ENCODE measurements at regions not wholly inside any gene's neighbourhood (a gene's known extent, or its start where the extent isn't known, plus 50 kb on each side); places are given as distances from the start of the nearest gene placed in this dataset.
"Not testable (repeated sequence)": the region's sequence is repeated elsewhere in the genome, so short reads cannot be mapped to it uniquely, and the experiment has no call there.

DNA sequence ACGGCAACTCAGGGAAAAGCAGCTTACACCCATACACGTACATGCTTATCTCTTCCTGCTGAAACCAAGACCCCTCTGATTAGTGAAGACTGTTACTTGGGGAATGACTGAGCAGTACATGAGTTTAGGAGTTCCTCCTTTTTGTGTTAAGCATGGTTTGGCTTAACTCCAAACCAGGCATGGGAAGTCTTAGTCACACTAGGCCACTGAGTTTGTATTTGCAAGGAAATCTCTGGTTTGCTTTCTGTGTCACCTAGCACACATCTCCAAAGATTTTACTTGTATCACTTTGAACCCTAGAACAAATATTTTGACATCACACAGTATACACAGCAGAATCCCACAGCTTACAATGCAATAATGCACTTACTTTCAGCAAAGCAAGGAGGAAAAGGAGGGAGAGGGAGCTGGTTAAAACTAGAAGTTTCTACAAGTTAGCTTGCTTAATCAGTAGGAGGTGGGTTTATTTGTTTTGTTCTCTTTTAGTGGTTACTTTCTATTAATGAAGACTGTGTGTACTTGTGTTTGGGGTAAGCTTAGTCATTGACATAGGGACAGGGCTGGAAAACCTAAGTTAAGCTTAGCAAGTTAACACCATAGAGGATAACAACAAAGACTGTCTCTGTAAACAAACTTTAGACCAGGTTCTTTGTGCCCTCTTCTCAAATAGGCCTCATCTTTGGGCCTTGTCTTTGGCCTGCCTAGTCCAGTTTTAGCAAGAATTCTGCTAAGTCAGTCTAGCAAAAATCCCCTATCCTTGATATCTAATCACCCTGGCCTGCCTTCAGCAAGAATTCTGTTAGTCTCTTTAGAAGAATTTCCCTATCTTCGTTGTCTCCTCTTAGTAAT, 219.4 kb downstream of the MREG start:
- no peak for DNase-seq

DNA sequence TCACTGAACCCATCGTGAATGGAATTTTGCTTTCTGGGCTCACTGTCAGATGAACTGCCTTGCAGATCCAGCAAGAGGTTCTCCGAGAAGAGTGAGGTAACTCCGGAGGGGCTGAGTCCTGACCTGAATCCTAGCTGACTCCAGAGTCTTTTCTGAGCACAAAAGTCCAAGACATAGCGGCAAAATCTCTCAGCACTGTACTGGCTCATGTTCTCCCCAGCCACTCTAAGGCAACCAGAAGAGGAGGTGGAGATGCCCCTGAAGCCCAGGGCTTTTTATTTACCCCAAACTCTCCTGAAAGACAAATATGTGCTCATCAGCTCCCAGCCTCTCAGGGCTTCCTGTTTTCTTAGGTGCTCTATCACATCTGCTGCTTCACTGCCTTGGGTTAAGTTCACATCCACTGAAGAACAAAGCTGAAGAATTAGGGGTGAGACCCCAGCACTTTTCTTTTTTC, 221.8 kb downstream of the MREG start:
- DNase-seq, result no peak

DNA sequence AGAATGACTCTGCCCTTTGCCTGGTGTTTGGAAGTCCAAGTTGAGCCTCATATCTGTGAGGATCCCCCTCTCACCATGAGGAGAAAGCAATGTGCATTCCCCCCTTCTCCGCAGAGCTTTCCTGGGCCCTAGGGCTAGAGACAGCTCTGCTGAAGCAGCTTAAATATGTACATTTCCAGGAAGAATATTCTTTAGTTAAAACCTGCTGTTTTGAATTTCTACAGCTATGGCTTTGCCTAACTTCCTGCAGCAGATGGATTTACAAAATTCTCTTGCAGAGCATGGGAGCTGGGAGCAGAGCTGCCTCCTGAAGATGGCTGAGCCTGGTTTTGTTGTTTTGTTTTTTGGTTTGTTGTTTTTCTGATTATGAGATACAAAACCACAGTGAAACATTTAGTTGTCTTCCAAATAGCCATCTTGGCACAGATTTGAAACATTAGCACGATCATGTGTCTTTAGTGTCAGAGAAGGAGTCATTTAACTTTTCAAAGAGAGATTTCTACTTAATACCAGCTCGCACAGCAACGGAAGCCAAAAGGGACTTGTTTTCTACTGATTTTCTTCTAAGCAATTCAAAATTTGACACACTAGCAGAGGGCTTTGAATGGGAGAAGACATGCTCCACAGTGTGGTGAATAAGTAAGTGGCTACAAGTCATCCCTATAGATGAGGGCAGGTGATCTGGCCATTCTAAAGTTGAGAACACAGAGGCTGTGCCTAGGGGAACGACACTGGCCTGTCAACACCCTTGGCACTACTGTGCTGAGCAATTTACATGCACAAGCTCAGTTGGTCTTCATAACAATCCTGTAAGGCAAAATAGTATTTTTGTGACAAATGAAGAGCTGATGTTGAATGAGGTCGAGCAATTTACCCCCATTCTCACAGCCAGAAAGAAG, 222.6 kb downstream of the MREG start:
- DNase-seq, result no peak

DNA sequence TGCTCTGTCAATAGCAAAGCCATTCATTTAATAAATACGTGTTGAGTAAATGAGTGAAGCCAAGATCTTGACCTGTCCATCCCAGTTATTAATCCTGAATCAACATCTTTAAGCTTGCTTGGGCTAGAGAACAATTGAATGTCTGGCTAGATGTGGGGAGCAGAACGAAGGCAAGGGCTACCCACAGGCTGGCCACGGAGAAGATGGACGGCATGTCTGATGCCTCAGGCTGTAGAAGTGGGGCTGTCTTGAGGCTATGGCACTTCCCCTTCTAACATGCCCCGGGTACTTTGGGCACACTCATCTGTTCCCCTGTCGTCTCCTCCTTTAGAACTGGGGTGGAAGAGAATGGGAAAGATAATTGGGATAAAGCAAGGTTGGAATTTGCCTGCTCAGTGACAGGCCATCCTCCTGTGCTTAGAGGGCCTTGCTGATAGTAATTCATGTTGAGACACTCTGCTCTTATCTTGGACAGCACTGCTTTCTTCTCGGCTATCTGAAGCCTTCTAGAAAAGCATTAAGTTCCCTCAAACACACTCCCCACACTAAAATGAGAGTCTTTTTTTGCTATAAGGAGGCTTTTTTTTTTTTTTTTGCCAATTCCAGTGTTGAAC, 225.7 kb downstream of the MREG start:
- no peak for DNase-seq

DNA sequence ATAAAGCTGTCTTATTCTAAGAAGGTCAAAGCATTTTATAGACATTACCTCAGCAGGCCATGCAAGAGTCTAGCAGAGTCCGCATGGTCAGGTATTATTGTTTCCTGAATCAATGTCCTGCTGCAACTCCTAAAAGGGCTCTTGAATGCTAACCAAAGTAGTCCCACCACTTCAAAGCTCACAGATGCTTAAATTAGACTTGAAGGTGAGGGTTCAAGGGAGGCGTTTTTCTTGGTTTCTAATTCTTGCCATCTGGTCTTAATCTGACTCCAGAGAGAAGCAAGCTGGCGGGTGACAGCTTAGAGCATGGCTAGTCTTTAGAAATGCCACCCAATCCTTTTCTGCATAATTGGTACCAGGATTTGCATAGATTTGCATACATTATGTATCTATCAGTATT, 226.3 kb downstream of the MREG start:
- no peak for DNase-seq

DNA sequence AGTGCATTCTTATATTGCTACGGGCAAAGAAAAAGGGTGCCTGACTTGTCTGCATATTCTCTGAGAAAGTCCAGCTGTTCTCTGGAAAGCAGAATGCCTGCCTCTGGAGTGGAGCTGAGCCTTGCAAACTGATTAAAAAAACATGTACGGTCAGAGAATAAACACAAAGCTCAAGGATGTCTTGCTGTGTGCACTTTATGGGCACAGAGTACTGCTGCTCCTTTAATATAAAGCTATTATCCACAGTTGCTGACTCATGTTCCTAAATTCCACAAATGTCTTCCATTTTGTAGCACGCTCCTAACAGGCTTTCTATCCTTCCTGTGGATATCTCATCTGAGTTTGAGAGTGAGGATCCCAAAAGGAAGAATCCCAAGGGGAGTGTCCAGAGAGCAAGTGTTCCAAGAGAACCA, 229.0 kb downstream of the MREG start:
- no peak for DNase-seq

DNA sequence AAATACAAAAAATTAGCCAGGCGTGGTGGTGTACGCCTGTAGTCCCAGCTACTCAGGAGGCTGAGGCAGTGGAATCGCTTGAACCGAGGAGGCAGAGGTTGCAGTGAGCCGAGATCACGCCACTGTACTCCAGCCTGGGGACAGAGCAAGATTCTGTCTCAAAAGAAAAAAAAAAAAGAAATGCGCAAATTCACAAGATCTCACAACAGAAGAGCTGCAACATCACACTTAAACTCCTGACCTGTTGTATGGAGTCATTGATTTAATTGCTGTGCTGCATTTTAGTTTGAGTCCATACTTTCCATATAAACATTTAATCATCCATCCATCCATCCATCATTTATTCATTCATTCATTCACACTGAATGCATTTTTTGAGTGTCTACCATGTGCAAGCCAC, 229.7 kb downstream of the MREG start:
- DNase-seq, result not testable (repeated sequence)

DNA sequence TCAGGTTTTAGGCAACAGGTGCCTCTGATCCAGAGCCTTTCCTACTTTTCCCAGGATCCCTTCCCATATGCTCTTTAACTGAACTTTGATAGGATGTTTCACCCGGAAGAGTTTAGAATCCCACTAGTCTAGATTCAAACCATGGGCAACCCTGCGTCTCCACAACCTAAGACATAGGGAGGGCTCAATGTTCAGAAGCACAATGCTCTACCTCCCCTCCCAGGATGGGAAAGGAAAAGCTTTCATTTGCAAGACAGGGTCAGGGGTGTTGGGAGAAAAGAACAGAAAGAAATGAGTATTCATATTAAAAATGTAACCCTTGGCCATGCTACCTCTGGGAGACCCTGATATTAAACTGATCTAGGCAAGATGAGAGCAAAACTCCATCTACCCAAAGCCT, 230.4 kb downstream of the MREG start:
- DNase-seq, result no peak

DNA sequence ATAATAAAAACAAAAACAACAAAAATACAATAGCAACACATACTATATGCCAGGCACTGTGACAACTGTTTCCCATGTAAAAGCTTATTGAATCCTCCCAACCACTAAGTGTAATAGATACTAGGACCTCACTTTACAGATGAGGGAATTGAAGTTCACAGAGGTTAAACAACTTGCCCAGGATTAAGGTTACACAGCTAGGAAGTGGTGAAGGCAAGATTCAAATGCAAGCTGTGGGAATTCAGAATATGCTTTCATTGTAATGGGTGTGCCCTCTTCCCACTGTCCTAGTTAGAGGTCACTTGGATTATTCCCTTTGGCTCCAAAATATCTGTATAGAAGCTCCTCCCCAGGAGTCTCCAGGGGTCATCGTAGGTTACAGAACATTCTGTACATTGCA, 231.1 kb downstream of the MREG start:
- DNase-seq, result no peak

DNA sequence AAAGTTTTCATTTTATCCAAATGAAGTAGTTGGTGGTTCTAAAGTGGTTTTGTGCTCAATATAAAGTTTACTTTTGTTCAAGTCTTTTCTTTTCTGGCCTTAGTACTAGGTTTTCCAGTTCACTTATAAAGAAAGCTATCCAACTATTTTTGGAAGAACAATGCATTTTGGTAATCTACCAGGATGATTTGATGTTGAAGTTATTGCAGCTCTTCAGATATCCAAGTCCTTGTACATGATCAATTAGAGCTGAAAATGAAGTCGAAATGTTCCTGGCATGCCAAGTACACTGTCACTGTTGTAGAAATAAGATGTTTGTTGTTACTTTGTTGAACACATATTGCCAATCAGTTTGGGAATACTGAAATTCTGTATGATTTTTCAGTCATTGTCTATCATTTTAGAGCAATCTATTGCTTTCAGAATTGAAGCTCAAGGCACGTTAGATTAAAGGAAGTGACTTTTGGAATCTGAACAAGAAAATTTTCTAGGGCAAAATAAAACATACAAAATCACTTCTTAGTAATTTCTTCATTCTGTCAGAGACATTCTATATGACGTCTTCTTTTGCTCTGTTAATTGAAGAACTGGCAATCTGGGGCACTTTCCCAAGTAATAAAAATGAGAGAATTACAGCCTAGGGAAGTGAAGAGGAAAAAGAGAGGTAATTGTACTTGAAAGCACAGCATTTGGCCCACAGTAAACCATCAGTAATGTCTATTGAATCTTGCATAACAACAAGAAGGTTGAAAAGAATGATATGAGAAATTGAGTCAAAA, 232.3 kb downstream of the MREG start:
- DNase-seq, result no peak

DNA sequence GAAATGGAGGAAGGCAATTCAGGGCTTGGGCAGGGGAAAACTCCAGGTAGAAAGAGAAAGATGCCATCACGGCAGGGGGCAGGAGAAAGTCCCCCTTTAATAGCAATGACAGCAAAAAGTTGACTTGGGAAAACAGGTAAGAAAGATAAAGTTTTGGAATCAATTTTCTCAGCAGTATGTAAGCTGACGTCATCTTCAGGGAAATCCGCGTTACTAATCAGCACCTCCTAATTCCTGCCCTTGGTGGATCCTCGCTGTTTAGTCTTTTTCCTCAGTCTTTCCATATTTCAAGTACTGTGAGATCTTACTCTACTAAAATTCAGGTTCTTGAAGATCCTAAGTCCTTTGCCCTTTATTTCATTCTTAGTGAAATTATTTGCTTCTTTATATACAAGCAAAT, 233.0 kb downstream of the MREG start:
- DNase-seq, result no peak

DNA sequence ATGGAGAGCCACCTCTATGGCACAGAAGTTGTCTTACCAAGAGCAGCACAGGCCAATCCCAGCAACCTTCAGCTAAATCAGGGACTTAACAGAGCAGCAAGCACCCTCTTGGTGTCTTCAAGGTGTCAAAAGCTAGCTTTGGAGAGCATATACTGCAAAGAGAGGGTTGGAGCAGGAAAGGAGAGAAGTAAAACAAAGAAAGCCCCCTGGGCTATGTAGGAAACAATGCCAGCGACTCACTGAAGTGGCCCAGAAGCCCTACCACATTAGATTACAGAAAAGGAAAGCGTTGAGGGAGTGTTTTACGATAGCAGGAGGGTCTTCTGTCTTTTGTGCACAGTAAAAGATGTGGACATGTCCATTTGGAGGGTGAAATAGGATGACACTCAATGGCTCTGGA, 233.4 kb downstream of the MREG start:
- no peak for DNase-seq

DNA sequence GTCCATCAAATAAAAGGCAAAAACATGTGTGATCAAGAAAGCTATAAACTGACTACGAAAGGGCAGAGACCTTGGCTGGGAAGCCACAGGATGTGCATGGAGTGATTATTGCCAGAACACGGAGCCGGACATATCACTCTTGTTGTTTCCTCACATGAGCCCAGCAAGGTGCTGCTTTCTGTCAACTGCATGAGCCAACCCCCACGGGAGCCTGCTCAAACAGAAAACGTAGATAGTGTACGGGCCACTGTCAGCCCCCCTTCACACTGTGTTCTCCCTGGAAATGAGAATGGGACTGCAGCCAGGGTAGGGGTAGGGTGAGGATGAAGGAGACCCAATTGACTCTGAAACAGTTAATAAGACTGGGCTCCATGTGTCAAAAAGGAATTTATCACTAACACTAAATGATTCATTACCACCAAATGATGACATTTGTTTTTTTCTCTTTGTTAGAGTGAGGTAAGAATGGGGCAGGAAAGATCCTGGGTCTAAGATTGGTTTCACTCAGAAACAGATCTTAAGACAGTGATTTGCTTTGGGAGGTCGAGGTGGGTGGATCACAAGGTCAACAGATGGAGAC, 235.8 kb downstream of the MREG start:
- no peak for DNase-seq

DNA sequence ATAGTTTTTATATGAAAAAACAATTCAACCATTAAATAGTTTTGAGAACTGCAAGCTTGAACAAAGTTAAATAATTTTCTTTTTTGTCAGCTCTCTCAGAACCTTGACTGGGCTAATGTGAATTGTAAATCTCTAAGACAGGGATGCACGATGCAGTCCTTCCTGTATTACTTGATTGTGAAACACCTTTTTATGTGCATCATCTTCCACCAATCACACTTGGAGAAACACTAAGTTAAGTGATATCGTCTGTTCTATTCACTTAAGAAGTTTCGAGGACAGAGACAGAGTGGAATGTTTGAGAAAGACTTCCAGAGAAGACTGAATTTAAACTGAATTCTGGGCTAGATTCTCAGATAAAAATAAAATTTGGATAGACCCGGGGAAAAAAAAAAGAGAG, 238.2 kb downstream of the MREG start:
- no peak for DNase-seq

DNA sequence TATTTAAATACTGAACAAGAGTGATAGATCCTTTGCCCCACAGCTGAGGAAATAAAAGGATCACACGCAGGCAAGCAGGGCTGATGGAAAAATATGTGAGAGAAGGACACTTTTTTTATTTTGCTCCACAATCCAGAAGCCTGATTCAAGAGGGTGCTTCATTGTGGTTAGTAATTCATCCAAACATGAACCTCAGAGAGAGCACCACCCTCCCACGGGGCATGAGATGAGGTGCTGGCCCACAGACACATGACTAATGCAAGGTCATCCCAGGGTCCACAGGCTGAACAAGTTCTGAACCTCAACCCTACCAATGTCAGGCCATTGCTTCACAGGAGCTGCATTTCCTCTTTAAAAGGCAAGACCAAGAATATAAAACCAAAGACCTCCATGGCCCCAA, 239.6 kb downstream of the MREG start:
- DNase-seq, result no peak

DNA sequence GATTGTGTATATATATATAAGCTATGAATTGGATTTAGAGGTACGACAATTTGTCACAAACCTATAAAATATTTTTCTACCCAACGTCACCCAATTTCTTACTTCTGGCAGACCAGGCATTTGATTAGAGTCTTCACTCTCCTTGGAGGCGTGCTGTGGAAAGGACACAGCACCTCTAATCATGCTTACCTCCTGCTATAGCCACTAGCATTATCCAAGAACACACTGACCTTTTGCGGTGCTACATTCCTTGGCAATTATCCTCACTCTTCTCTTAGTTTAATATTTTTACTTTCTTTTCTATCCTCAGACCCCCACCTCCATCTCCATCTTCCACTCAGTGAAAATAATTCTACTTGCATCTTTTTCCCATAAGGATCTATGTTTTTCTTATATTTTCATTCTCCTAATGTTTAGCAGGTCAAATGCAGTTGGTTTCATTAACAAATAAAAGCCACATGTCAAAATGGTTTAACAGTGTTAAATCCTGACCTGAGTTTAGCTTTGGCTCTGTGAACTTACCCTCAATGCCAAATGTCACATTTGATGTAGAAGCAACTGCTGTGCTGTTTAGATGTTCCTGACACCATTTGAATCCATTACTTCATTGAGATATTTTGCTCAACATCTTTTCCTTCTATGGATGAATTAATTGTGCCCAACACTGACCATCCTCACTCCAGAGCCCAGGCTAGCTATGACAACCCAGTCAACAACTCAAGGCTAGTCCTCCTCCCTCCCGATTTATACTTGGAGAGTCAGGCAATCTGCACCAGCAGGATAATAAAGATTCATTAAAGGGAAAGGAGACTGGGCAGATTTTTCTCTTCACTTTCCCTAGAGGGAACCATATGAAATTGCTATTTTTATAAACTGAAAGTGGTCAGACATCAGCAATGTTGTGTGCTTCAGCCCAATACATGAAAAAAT, 240.5 kb downstream of the MREG start:
- DNase-seq, result no peak

DNA sequence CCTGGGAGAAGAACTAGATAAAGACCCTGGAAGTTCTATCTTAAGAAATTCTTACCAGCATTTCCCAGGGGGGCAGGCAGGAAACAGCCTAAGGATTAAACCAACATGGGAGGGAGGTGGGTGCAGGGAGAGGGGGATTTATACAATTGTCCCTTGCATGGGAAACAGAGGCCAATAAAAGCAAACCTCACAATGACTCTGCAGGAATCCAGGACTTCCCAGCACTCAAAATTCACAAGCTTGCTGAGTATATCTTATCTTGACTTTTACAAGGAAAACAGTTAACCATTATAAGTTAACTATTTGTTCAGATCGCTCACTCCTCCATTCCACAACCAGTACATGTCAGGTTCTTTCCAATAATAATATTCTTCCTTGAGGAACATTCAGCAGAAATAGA, 241.3 kb downstream of the MREG start:
- DNase-seq, result no peak

DNA sequence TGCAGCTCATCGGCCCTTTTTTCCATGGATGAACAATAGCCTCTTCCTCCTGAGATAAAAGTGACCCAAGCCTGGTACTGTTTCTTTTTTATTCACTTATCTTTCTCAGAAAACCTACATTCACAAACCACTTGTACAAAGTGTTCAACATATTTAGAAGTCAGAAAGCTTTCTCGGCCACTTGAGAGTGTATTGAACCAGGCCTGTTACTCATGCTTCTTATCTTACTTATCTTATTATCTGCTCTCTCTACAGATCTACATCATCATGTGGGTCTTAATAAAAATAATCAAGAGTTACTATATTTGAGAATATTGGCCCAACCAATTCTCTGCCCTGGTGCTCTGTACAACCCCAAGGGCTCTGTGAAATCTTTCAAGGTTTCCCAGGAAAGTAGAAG, 242.1 kb downstream of the MREG start:
- no peak for DNase-seq

DNA sequence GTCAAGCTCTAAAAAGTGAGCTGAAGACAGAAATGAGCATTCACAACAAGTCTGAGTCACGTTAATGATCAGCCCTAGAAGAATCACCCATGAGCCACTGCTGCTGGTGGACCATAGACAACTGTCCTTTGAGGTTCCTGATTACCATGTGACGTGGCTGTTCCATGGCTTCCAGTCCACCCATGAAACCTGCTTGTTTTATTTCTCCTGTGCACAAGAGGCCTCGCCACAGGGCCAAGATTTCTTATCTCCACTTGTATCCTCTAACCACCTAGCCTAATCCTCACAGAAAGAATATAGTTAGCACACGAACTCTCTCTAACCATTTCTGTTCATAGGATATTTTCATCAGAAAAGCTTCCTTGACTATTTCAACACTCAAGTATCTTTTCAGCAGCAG, 242.7 kb downstream of the MREG start:
- no peak for DNase-seq

DNA sequence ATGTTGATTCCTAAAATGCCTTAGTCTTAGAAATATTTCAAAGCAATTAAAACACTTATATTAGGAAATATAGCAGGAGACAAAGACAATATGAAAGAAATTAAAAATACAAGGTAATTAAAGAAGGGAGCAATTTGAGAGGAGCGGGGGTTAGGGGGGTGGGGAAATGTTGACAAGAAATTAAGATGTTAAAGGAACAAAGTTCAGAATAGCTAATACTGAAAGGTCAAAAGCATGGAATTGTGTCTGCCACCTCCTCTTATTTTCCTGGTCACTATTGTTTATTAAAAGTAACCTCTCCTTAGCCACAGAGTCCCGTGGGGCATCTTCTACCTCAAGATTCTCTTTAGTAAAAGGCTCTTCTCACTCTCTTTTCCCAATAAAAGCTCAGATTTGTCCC, 244.1 kb downstream of the MREG start:
- DNase-seq, result no peak

DNA sequence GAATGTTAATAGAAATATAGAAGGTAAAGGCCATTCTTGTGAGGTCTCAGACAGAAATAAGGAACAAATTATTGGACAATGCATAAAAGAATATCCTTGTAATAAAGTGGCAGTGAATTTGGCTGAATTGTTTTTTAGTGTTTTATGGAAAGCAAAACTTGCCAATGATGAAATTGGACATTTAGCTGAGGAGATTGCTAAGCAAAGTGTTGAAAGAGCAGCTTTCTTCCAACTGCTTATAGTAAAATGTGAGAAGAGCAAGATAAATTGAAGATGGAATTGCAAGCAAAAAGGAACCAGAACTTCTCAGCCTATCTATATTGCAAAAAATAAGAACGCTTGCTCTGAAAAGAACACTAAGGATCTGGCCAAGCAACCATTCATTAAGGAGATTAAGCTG, 245.7 kb downstream of the MREG start:
- no peak for DNase-seq

Data from activated effector memory CD4-positive, alpha-beta T cell treated with anti-CD3 and anti-CD28 coated beads, Interleukin-2, amount 50 U/mL, for 16 hours (primary cell).